GM20000 (cell line): ENCODE measurements at regions not wholly inside any gene's neighbourhood (a gene's known extent, or its start where the extent isn't known, plus 50 kb on each side); places are given as distances from the start of the nearest gene placed in this dataset.
"Not testable (repeated sequence)": the region's sequence is repeated elsewhere in the genome, so short reads cannot be mapped to it uniquely, and the experiment has no call there.

Experiments
- DNase-seq: peaks from one replicate; pipeline ENCODE4 v3.0.0; 2012; ENCODE audit warnings: low spot score
- TF ChIP-seq, protein P1 (sequence below): IDR thresholded peaks from 2 replicates; pipeline ENCODE4 v1.5.1; 2012; ENCODE audit warnings: mild to moderate bottlenecking, control low read depth; ENCODE audit errors: extremely low read depth, missing control alignments

DNA sequence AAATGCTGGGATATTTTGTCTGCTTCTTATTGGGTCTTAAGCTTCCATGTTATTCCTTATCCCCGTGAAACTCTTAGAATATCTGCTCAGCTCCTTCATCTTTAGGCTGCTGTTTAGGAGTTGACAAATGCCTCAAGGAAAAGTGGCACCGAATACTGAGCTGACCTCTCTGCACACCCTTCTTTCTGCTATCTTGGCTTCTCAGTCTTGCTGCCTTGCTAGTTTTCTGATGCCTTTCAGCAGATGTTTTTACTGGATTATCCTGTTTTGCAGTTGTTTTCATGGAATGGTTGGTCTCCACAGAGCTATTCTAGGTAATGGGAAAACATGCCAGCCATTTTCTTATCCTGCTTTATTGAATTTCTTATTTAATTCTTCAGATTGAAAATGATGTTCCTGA lies 86.3 kb downstream of the GYPE start:
- DNase-seq, result no peak

DNA sequence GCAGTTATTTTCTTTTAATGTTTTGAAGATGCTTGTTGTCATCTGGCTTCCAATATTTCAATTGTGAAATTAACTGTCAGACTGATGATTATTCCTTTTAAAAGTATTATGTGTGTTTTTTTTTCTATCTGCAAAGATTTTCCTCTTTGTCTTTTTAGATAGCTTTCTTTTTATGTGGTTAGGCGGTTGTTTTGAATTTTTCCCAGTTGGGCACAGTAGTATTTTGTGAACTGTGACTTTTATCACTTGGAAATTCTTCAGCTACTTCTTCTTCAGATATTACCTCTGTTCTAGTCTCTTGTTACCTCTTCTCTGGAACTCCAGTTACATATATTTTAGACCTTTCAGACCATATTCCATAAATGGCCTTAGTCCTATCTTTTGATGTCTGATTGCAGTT lies 87.5 kb downstream of the GYPE start:
- DNase-seq, result not testable (repeated sequence)

More for the DNA sequence above, 86.3 kb downstream of the GYPE start:
- TF ChIP-seq, protein P1, sequence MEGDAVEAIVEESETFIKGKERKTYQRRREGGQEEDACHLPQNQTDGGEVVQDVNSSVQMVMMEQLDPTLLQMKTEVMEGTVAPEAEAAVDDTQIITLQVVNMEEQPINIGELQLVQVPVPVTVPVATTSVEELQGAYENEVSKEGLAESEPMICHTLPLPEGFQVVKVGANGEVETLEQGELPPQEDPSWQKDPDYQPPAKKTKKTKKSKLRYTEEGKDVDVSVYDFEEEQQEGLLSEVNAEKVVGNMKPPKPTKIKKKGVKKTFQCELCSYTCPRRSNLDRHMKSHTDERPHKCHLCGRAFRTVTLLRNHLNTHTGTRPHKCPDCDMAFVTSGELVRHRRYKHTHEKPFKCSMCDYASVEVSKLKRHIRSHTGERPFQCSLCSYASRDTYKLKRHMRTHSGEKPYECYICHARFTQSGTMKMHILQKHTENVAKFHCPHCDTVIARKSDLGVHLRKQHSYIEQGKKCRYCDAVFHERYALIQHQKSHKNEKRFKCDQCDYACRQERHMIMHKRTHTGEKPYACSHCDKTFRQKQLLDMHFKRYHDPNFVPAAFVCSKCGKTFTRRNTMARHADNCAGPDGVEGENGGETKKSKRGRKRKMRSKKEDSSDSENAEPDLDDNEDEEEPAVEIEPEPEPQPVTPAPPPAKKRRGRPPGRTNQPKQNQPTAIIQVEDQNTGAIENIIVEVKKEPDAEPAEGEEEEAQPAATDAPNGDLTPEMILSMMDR, result no peak

DNA sequence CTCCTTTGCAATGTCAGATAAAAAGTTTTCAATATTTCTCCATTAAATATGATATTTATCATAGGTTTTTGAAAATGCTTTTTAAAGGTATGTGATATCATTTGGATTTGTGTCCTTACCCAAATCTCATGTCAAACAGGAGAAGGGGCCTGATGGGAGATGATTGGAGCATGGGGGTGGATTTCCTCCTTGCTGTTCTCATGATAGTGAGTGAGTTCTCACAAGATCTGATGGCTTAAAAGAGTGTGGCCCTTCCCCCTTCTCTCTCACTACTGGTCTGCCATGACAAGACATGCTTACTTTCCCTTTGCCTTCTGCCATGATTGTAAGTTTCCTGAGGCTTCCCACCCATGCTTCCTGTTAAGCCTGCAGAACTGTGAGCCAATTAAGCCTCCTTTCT lies 90.0 kb downstream of the GYPE start:
- not testable (repeated sequence) for DNase-seq

DNA sequence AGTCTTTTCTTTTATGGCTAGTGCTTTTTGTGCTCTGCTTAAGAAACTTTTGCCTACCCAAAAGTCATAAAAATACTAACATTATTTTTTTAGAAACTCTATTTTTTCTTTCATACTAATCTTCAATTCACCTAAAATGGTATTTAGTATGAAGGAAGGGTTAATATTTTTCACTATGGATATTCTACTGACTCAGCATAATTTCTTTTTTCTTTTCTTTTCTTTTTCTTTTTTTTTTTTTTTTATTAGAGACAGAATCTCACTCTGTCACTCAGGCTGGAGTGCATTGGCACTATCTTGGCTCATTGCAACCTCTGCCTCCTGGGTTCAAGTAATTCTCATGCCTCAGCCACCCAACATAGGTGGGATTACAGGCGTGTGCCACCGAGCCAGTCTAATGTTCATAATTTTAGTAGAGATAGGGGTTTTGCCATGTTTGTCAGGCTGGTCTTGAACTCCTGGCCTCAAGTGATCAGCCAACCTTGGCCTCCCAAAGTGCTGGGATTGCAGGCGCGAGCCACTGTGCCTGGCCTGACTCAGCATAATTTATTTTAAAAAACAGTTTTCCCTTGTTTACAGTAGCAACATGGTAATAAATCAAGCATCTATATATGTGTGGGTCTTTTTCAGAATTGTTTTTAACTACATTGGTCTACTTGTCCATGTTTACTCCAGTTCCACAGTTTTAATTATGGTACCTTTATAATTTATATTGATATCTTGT lies 91.8 kb downstream of the GYPE start:
- not testable (repeated sequence) for DNase-seq

DNA sequence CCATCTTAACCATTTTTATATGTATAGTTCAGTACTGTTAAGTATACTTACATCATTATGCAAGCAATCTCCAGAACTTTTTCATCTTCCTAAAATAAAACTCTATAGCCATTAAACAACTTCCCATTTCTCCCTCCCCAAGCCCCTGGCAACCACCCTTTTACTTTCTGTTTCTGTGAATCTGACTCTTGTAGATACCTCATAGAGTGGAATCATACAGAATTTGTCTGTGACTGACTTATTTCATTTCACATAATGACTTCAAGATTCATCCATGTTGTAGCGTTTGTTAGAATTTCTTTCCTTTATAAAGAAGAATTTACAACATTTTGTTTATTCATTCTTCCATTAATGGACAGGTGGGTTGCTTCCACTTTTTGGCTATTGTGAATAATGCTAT lies 91.2 kb upstream of the FREM3 start:
- DNase-seq, result not testable (repeated sequence)

DNA sequence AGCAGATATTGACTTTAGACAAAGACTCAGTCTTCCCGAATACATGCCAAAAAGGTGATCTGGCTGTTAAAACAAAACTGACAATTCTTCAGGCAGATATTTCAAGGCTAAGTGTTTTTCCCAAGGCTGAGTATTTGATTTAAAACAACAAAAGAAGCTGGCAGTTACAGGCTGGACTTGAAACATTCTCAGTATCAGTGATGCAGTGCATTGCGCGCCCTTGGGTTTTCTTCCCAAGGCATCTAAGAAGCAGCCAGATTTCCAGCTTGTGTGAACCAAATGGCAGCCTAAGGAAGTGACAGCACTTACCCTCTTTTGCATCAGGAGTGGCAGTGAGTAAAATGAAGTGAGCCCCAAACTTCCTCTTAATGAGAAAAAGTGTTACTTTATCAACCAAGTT lies 90.0 kb upstream of the FREM3 start:
- DNase-seq, result not testable (repeated sequence)

DNA sequence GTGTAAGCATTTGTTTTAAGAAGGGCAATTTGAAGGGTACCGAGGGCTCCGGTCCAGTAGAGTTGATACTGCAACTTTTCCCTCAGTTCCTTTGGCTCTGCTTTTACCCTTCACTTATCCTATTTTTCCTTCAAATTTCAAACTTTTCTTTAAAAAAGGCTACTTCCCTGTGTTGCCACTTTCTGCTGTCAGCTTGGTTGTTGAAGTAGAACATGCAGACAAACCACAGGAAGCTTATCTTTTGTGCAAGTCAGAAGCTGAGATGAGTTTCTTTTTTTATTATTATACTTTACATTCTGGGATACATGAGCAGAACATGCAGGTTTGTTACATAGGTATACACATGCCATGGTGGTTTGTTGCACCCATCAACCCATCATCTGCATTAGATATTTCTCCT lies 89.1 kb upstream of the FREM3 start:
- not testable (repeated sequence) for DNase-seq

DNA sequence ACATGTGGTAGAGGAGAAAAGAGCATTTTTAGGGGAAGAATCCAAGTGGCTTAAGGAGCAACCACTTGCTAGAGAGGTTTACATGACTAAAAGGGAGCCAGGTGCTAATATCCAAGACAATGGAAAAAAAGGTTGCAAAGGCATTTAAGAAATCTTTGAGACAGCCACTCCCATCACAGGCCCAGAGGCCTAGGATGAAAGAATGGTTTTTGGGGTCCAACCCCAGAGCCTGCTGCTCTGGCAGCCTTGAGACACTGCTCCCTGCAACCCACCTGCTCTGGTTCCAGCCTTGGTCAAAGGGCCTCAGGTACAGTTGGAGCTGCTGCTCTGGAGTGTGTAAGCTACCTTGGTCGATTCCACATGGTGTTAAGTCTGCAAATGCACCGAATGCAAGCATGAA lies 84.1 kb upstream of the FREM3 start:
- TF ChIP-seq, protein P1, result no peak
- DNase-seq, result no peak

DNA sequence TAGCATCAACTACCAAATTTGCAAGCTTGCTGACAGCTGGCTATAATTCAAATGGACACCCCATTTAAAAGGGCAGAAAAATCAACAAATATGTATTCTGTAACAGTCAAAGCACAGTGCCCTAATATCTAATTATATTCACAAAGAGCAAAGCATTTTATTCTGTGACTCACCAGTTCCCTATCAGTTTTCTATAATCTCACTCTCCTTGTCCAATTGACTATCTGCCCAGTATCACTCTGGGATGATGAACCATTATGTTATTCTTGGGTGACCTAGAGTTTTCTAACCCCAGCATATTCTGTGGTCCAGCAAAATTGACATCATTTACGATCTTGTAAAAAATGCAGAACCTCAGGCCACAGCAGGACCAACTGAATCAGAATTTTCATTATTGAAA lies 82.0 kb upstream of the FREM3 start:
- TF ChIP-seq, protein P1, result no peak
- no peak for DNase-seq

DNA sequence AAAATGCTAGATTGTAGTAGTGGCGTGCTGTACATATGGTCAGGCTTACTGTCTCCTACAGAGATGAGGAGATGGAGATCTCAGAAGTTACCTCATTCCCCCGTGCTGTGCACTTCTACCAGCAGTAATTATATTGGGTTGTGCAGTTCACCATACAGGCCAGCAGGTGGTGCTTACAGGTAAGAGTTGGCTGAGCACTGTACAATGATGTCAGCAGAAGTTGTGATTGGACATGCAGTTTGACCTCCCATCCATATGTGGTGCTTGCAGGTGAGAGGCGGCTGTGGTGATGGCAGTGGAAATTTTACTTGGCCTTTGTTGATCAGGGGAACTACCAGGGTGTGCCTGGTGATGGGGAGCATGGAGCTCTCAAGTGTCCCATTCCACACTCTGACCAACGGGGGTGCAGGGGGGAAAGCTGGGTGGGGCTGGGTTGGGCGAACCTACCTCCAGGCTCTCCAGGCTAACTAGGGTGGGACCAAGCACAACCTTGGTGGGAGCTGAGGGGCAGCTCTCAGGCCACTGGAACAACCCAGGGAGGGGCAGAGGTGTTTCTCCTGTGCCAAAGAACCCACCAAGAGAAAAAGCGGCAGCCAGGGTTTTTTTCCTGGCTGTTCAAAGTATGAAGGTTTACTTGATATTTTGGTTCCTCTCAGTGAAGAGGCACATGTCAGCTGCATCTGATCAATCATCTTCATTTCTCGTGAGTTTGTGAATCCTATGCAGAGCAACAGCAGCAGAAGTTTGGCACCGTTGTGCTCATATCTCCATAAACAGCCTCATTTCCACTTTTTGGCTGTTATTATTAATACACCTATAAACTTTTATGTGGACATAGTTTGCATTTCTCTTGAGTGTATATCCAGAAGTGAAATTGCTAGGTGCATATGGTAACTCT lies 73.8 kb upstream of the FREM3 start:
- DNase-seq, result peak; percentile 46
- TF ChIP-seq, protein P1, result peak; percentile 62
